AG09319 (cell line): ENCODE measurements at regions not wholly inside any gene's neighbourhood (a gene's known extent, or its start where the extent isn't known, plus 50 kb on each side); places are given as distances from the start of the nearest gene placed in this dataset.

ENCODE experiments used
- DNase-seq: peaks from one replicate; pipeline ENCODE4 v3.0.0-alpha.2; 2010; ENCODE audit warnings: low read depth; ENCODE audit errors: extremely low read depth
- TF ChIP-seq, protein P1 (sequence below): IDR thresholded peaks from 2 replicates; pipeline ENCODE4 v1.5.1; 2011; ENCODE audit warnings: low read depth, mild to moderate bottlenecking, inconsistent platforms, low read length, moderate library complexity

DNA sequence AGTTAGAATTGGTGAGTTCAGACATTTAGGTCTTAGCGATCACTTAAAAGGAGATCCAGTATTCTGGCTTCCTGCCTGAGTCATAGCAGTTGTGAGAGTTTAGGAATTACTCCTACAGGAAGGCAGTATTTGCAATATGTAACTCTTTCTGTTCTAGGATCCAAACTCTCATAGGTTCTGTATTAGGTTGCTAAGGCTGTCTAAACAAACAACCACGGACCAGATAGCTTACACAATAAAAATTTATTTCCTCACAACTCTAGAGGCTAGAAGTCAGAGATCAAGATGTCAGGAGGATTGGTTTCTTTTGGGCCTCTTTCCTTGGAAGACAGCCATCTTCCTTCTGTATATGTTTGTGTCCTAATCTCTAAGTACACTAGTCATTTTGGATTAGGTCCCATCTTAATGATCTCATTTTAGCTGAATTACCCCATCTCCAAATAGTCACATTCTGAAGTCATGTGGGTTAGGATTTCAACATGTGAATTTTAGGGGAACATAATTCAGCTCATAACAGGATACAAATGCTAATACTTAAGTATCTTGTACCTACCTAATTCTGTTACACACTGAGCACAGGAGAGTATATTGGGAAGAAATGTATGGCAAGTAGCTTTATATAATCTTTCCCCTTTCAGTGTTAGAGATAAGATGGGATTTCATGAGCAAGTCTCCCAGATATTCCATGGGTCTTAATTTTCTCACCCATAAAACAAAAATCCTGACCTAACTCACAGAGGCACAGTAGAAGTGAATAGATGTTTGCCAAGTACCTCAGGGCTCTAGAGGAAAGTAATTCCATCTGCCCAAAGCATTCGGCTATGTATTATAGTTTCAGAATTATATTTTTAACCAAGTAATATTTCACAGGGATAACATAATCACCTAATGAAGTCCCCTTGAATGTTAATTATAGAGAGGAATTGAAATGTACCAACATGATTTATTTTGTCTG lies 144.4 kb downstream of the PTBP2 start:
- TF ChIP-seq, protein P1, sequence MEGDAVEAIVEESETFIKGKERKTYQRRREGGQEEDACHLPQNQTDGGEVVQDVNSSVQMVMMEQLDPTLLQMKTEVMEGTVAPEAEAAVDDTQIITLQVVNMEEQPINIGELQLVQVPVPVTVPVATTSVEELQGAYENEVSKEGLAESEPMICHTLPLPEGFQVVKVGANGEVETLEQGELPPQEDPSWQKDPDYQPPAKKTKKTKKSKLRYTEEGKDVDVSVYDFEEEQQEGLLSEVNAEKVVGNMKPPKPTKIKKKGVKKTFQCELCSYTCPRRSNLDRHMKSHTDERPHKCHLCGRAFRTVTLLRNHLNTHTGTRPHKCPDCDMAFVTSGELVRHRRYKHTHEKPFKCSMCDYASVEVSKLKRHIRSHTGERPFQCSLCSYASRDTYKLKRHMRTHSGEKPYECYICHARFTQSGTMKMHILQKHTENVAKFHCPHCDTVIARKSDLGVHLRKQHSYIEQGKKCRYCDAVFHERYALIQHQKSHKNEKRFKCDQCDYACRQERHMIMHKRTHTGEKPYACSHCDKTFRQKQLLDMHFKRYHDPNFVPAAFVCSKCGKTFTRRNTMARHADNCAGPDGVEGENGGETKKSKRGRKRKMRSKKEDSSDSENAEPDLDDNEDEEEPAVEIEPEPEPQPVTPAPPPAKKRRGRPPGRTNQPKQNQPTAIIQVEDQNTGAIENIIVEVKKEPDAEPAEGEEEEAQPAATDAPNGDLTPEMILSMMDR = no peak
- DNase-seq = peak; percentile 99

GRCh38 chr1:96872757-96873156 lies 151.2 kb downstream of the PTBP2 start:
- TF ChIP-seq, protein P1 = no peak
- DNase-seq = no peak

DNA sequence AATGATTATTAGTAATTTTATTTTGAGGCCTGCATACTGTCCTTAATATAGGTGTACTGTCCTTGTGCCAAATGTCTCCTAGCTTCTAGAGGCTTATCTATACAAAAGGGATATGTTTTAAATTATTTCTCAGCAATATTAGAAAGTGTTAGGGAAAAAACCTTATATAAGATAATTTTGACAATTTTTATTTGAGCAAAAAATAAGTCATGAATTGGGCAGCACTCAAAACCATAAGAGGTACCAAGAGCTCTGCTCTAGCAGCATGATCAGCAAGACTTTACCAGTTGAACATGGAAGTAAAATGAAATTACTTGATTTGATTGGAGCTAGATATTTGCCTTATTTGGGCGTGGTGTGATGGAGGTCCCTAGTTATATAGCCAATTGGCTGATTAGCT lies 157.1 kb downstream of the PTBP2 start:
- DNase-seq = no peak
- TF ChIP-seq, protein P1 = no peak

DNA sequence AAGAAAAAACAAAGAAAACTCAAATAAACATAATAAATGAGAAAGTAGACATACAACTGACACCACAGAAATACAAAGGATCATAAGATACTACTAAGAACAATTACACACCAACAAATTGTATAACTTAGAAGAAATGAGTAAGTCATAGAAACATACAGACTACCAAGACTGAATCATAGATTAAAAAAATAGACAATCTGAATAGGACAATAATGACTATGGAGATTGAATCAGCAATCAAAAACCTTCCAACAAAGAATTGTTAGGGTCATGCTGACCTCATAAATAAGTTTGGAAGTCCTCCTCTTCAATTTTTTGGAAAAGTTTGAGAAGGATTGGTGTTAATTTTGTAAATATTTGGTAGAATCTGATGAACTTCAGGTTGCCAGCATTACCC lies 159.0 kb downstream of the PTBP2 start:
- TF ChIP-seq, protein P1 = no peak
- no peak for DNase-seq

GRCh38 chr1:96882096-96882495 lies 160.5 kb downstream of the PTBP2 start:
- TF ChIP-seq, protein P1 = no peak
- DNase-seq = no peak

- TF ChIP-seq, protein P1 = no peak
- no peak for DNase-seq
Observed at GRCh38 chr1:96886474-96886873, 164.9 kb downstream of the PTBP2 start.

- DNase-seq = no peak
- TF ChIP-seq, protein P1 = no peak
Observed at GRCh38 chr1:96887501-96887900, 165.9 kb downstream of the PTBP2 start.
